Activated T-cell treated with anti-CD3 and anti-CD28 coated beads, Interleukin-2, amount 50 U/mL, for 4 hours (primary cell): ENCODE measurements at regions not wholly inside any gene's neighbourhood (a gene's known extent, or its start where the extent isn't known, plus 50 kb on each side); places are given as distances from the start of the nearest gene placed in this dataset.

Experiments used
- ATAC-seq, 2 donors: fragments of 200-7000 bp; cut with Tn5 transposase; one replicate each; pipeline ENCODE4 v1.10.0; 2021
- DNase-seq: peaks from one replicate; pipeline ENCODE4 v3.0.0-alpha.2; 2020
- H3K27me3 Mint-ChIP-seq: one replicate; pipeline ENCODE4 v1.8.0; 2021; ENCODE audit warnings: low read depth, mixed read lengths
- H3K36me3 Mint-ChIP-seq: one replicate; pipeline ENCODE4 v1.8.0; 2022; ENCODE audit warnings: mixed read lengths; ENCODE audit not compliant: insufficient read depth
- H3K4me1 Mint-ChIP-seq: one replicate; pipeline ENCODE4 v1.8.0; 2021; ENCODE audit warnings: low read depth, mixed read lengths
- H3K4me3 Mint-ChIP-seq: one replicate; pipeline ENCODE4 v1.8.0; 2021; ENCODE audit warnings: mild to moderate bottlenecking, moderate library complexity, mixed read lengths
- H3K9me3 Mint-ChIP-seq: one replicate; pipeline ENCODE4 v1.8.0; 2021; ENCODE audit warnings: mixed read lengths

DNA sequence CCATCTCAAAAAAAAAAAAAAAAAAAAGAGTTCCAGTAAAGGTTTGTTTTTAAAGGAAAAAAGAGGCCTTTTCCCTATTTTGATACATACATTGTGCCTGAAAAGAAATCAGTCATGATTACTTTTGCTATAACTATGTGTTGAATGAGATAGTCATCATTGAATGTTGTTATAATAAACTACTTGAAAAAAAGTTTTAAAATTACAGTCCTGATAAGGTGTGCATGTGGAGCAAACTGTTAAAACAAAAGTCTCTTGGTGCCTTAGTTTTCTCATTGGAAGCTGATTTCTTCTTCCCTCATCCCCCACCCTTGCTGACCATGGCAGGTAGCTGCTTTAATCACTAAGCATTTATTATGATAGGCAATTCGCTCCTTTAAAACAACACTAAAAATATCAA, 172.3 kb upstream of the TBCA start:
- H3K27me3 Mint-ChIP-seq: peaks cover 16% of the 10 kb centered on the region
- no peak for DNase-seq
- H3K36me3 Mint-ChIP-seq: no peaks in the 10 kb centered on the region
- no peak for ATAC-seq
- no peaks in the 10 kb centered on the region for H3K4me1 Mint-ChIP-seq
- no peak overlapping the region for H3K4me3 Mint-ChIP-seq
- no peaks in the 10 kb centered on the region for H3K9me3 Mint-ChIP-seq

DNA sequence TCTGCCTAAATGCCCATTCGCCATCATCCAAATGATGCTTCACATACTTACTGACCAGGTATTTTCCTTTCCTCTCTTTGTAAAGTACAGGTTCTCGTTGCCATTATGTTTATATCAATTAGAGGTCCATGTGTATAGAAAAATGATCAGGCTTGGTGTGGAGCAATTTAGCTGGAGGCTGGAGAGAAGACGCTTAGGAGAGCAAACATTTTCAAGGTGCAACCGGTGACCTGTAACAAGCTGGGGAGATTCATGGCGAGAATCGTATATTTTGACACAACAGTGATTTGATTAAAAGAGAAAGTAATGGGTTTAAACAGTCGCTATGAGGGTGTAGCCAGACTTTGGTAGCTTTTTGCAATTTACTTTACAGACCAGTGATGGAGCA, 170.9 kb upstream of the TBCA start:
- Mint-ChIP-seq H3K9me3 (no peaks in the 10 kb centered on the region), H3K36me3 (no peaks in the 10 kb centered on the region), H3K27me3 (peaks cover 14% of the 10 kb centered on the region), H3K4me3 (no peak overlapping the region), H3K4me1 (no peaks in the 10 kb centered on the region)
- no peak for DNase-seq
- ATAC-seq: no peak

DNA sequence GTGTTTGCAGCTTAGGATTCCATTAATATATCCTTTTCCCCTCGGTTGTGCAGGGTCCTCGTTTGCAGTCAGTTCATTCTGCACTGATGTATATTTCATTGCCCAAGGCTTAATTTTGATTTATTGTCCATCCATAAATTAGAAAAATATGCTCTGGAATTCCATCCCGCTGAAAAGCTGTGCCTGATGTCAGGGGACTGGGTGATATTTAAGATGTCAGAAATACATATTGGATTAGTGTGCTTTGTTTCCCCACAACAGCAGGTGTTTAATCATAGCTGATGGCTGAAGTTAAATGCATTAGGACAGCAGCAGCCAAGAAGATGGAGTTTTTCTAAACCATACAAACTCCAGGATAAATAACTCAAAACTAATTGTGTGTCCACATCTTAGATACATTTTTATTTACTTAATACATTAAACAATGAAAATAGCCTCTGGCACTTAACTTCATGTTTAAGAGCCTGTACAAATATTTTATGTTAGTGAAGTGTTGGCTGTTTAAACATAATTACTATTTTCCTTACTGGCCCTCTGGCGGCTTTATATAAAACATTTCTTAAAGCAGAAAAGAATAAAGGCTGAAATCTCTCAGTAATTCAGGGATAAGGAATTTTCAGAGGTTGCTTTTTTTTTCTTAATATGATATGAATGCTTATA, 170.4 kb upstream of the TBCA start:
- no peaks in the 10 kb centered on the region for H3K9me3 Mint-ChIP-seq

GRCh38 chr5:77945874-77946273, 169.7 kb upstream of the TBCA start:
- no peak for ATAC-seq
- DNase-seq: no peak
- H3K4me1 Mint-ChIP-seq: no peaks in the 10 kb centered on the region
- peaks cover 19% of the 10 kb centered on the region for H3K27me3 Mint-ChIP-seq
- H3K4me3 Mint-ChIP-seq: no peak overlapping the region
- no peaks in the 10 kb centered on the region for H3K36me3 Mint-ChIP-seq
- no peaks in the 10 kb centered on the region for H3K9me3 Mint-ChIP-seq

More for the DNA sequence above, 170.4 kb upstream of the TBCA start:
- ATAC-seq (no peak), DNase-seq (no peak)
- no peaks in the 10 kb centered on the region for H3K4me1 Mint-ChIP-seq
- no peaks in the 10 kb centered on the region for H3K36me3 Mint-ChIP-seq
- H3K27me3 Mint-ChIP-seq: peaks cover 17% of the 10 kb centered on the region
- H3K4me3 Mint-ChIP-seq: no peak overlapping the region

- no peak for ATAC-seq
- H3K4me1 Mint-ChIP-seq: no peaks in the 10 kb centered on the region
- no peaks in the 10 kb centered on the region for H3K9me3 Mint-ChIP-seq
- H3K36me3 Mint-ChIP-seq: no peaks in the 10 kb centered on the region
- no peak for DNase-seq
- no peak overlapping the region for H3K4me3 Mint-ChIP-seq
- H3K27me3 Mint-ChIP-seq: peaks cover 16% of the 10 kb centered on the region
Measured at GRCh38 chr5:77944757-77945340, 168.7 kb upstream of the TBCA start.

- Mint-ChIP-seq H3K4me1 (no peaks in the 10 kb centered on the region), H3K36me3 (no peaks in the 10 kb centered on the region), H3K27me3 (peaks cover 15% of the 10 kb centered on the region), H3K4me3 (no peak overlapping the region), H3K9me3 (no peaks in the 10 kb centered on the region)
- ATAC-seq (no peak), DNase-seq (no peak)
Measured at GRCh38 chr5:77943851-77944250, 167.7 kb upstream of the TBCA start.

DNA sequence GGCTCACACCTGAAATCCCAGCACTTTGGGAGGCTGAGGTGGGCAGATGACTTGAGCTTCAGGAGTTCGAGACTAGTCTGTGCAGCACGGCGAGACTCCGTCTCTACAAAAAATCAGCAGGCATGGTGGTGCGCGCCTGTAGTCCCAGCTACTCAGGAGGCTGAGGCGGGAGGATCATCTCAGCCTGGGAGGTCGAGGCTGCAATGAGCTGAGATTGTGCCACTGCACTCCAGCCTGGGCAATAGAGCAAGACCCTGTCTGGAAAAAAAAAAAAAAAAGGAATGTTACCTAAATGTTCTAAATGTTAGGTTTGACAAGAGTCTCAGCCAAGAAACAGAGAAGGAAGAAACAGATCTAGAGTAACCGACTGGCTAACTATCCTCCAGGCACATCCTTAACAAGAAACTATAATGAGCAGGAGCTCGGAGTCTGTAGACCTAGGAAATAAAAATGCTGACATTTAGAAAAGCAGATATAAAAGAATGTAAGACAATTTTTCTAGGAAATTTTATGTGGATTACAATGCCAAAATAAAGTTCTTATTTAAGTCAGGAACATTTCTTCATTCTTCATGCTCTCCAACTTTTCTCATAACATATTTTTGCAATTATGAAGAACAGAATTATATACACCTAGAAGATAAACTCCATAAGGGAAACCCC, 166.6 kb upstream of the TBCA start:
- Mint-ChIP-seq H3K4me1 (peaks cover under 1% of the 10 kb centered on the region), H3K4me3 (no peak overlapping the region), H3K9me3 (no peaks in the 10 kb centered on the region), H3K27me3 (peaks cover 15% of the 10 kb centered on the region), H3K36me3 (no peaks in the 10 kb centered on the region)
- ATAC-seq (no peak), DNase-seq (no peak)

DNA sequence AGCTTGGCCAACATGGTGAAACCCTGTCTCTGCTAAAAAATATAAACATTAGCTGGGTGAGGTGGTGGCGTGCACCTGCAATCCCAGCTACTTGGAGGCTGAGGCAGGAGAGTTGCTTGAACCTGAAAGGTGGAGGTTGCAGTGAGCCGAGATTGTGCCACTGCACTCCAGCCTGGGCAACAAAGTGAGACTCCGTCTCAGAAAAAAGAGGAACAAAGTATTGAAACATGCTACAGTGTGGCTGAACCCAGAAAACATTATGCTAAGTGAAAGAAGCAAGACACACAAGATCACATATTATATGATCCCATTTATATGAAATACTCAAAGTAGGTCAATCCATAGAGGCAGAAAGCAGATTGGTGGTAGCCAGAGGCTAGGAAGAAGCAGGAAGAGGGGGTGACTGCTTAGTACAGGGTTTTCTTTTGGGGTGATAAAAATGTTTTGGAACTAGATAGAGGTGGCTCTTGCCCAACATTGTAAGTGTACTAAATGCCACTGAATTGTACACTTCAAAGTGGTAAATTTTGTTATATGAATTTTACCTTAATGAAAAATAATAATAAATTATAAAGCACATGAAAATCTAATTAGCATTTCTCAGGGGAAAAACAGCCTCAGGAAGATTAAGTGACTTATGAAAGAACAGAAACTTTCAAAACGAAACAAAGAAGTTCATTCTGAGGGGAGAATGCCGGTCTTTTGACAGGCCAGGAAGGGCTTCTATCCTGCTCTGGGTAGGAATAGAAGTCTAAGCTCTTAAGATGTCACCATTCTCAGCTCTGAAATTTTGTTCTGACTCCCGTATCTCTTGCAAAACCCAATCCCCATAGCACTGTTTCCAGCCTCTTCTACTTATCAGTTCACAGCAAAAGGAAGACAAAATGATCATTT, 161.1 kb upstream of the TBCA start:
- ATAC-seq: no peak
- no peak overlapping the region for H3K4me3 Mint-ChIP-seq
- peaks cover 12% of the 10 kb centered on the region for H3K4me1 Mint-ChIP-seq
- no peaks in the 10 kb centered on the region for H3K36me3 Mint-ChIP-seq
- H3K9me3 Mint-ChIP-seq: no peaks in the 10 kb centered on the region
- peaks cover 11% of the 10 kb centered on the region for H3K27me3 Mint-ChIP-seq
- DNase-seq: no peak

- Mint-ChIP-seq H3K9me3 (no peaks in the 10 kb centered on the region), H3K4me1 (peaks cover 12% of the 10 kb centered on the region), H3K27me3 (peaks cover 7% of the 10 kb centered on the region), H3K4me3 (no peak overlapping the region), H3K36me3 (no peaks in the 10 kb centered on the region)
- DNase-seq (no peak), ATAC-seq (no peak)
Measured at GRCh38 chr5:77936365-77936693, 160.2 kb upstream of the TBCA start.

DNA sequence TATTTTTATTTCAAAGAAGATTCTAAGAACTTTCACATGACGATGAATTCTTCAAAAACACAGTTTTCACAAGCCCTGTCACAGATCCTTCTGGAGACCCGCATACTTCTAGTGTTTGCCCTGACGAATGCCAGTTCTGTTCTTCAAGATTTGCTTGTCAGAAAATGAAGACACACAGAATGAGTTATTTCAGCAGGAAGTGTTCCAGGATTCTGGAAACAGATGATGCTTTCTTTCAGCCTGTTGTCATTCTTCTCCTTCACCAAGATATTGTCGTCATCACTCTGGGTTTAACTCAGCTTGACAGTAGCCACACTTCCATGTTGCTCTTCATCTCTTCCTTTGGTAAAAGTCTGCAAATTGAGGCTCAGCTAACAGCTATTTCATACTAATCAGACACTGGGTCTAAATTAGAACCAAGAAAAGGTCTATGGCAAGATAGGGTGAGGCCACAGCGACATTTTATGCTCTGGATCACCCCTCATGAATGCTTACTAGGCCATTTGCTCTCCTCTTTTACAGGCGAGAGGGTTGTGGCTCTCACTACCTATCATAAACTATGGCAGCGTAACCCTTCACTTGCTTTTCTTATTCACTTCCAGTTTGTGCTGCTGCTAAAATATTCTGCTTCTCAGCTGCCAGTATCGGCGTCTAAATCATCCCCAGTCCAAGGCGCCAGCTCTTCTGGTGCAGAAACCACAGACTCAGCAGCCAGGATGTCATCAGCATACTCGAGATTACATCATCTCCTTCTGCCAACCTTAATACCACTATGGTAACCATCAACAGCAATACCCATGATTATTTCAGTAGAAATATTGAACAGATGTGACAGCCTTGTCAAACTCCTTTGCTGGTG, 159.6 kb upstream of the TBCA start:
- Mint-ChIP-seq H3K36me3 (no peaks in the 10 kb centered on the region), H3K4me1 (peaks cover 12% of the 10 kb centered on the region), H3K27me3 (peaks cover 6% of the 10 kb centered on the region), H3K9me3 (no peaks in the 10 kb centered on the region), H3K4me3 (no peak overlapping the region)
- DNase-seq (no peak), ATAC-seq (peak in 1 of 2 donors; percentile 62)

GRCh38 chr5:77928776-77929300, 152.7 kb upstream of the TBCA start:
- peaks cover 4% of the 10 kb centered on the region for H3K27me3 Mint-ChIP-seq
- no peak overlapping the region for H3K4me3 Mint-ChIP-seq
- DNase-seq (no peak), ATAC-seq (no peak)
- peaks cover 4% of the 10 kb centered on the region for H3K9me3 Mint-ChIP-seq
- H3K4me1 Mint-ChIP-seq: peaks cover 11% of the 10 kb centered on the region
- no peaks in the 10 kb centered on the region for H3K36me3 Mint-ChIP-seq

GRCh38 chr5:77926337-77926736, 150.2 kb upstream of the TBCA start:
- H3K4me3 Mint-ChIP-seq: no peak overlapping the region
- no peaks in the 10 kb centered on the region for H3K36me3 Mint-ChIP-seq
- DNase-seq (no peak), ATAC-seq (no peak)
- H3K27me3 Mint-ChIP-seq: peaks cover 8% of the 10 kb centered on the region
- peaks cover 4% of the 10 kb centered on the region for H3K9me3 Mint-ChIP-seq
- H3K4me1 Mint-ChIP-seq: peaks cover 11% of the 10 kb centered on the region

DNA sequence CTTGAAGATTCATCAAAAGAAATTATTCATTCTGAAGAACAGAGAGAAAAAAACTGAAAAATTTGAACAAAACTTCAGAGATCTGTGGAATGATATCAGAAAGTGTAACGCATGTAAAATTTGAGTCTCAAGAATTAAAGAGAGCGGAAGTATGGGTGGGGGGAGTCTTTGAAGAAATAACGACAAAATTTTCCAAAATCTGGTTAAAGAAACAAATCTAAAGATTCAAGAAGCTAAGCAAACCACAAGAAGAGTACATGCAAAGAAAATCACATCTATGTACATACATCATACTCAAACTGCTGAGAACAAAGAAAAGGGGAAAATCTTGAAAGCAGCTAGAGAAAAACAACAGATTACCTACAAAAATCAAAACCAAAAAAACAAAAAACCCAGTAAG, 149.4 kb upstream of the TBCA start:
- Mint-ChIP-seq H3K9me3 (peaks cover 4% of the 10 kb centered on the region), H3K36me3 (no peaks in the 10 kb centered on the region), H3K27me3 (peaks cover 8% of the 10 kb centered on the region), H3K4me1 (peaks cover 11% of the 10 kb centered on the region), H3K4me3 (no peak overlapping the region)
- DNase-seq (no peak), ATAC-seq (no peak)

- Mint-ChIP-seq H3K9me3 (peaks cover 4% of the 10 kb centered on the region), H3K27me3 (peaks cover 8% of the 10 kb centered on the region), H3K4me3 (no peak overlapping the region), H3K36me3 (no peaks in the 10 kb centered on the region), H3K4me1 (peaks cover 11% of the 10 kb centered on the region)
- ATAC-seq: no peak
- DNase-seq: no peak
Measured at GRCh38 chr5:77924081-77924480, 147.9 kb upstream of the TBCA start.
